Endometrium (tissue), 2 donors: ENCODE measurements at regions not wholly inside any gene's neighbourhood (a gene's known extent, or its start where the extent isn't known, plus 50 kb on each side); places are given as distances from the start of the nearest gene placed in this dataset.

Source experiments
- FAIRE-seq: peaks from 2 replicates; lab custom pipeline; 2012; peaks lifted over from hg19 to GRCh38; lab: Jason Lieb, UNC
- donor health status: control.
- donor health status: control.

- no peak for FAIRE-seq
These were observed 145.6 kb downstream of the NSG2 start for GRCh38 chr5:174191076-174191475.

- no peak for FAIRE-seq
These were observed 146.5 kb downstream of the NSG2 start for GRCh38 chr5:174191850-174192655.

- no peak for FAIRE-seq
These were observed 147.4 kb downstream of the NSG2 start for GRCh38 chr5:174192901-174193300.

GRCh38 chr5:174195517-174195916, 150.0 kb downstream of the NSG2 start:
- no peak for FAIRE-seq

GRCh38 chr5:174197929-174198328, 152.4 kb downstream of the NSG2 start:
- no peak for FAIRE-seq

GRCh38 chr5:174198541-174198940, 153.0 kb downstream of the NSG2 start:
- FAIRE-seq, result no peak

- no peak for FAIRE-seq
These were observed 157.5 kb downstream of the NSG2 start for GRCh38 chr5:174202996-174203395.

GRCh38 chr5:174204535-174205313, 159.2 kb downstream of the NSG2 start:
- FAIRE-seq, result no peak

GRCh38 chr5:174205939-174206338, 160.4 kb downstream of the NSG2 start:
- FAIRE-seq, result no peak

- FAIRE-seq, result no peak
These were observed 165.2 kb downstream of the NSG2 start for GRCh38 chr5:174210596-174211276.

GRCh38 chr5:174211277-174211626, 165.7 kb downstream of the NSG2 start:
- FAIRE-seq, result no peak

- FAIRE-seq, result no peak
These were observed 172.0 kb downstream of the NSG2 start for GRCh38 chr5:174217527-174217926.

- FAIRE-seq, result no peak
These were observed 172.7 kb downstream of the NSG2 start for GRCh38 chr5:174218162-174218561.

GRCh38 chr5:174220417-174220816, 174.9 kb downstream of the NSG2 start:
- FAIRE-seq, result no peak

- no peak for FAIRE-seq
These were observed 175.9 kb downstream of the NSG2 start for GRCh38 chr5:174221436-174221835.

GRCh38 chr5:174221946-174222345, 176.4 kb downstream of the NSG2 start:
- no peak for FAIRE-seq

- no peak for FAIRE-seq
These were observed 177.4 kb downstream of the NSG2 start for GRCh38 chr5:174222891-174223290.

- no peak for FAIRE-seq
These were observed 177.8 kb downstream of the NSG2 start for GRCh38 chr5:174223355-174223754.

- no peak for FAIRE-seq
These were observed 183.6 kb downstream of the NSG2 start for GRCh38 chr5:174229068-174229467.

- no peak for FAIRE-seq
These were observed 184.2 kb downstream of the NSG2 start for GRCh38 chr5:174229514-174230370.

GRCh38 chr5:174231956-174232487, 186.5 kb downstream of the NSG2 start:
- FAIRE-seq, result no peak

- FAIRE-seq, result no peak
These were observed 188.9 kb downstream of the NSG2 start for GRCh38 chr5:174234388-174234787.
